Activated CD4-positive, alpha-beta memory T cell treated with anti-CD3 and anti-CD28 coated beads for 36 hours (primary cell): ENCODE measurements at regions not wholly inside any gene's neighbourhood (a gene's known extent, or its start where the extent isn't known, plus 50 kb on each side); places are given as distances from the start of the nearest gene placed in this dataset.

Experiments used
- CTCF ChIA-PET: fragments of 350-600 bp; sonication (Branson Sonifier 250); formaldehyde crosslinking; loops from one replicate; lab custom pipeline; 2021; ENCODE audit warnings: antibody characterized with exemption, inconsistent platforms; lab: Charles Lee
- POLR2A ChIA-PET: fragments of 350-600 bp; sonication (Branson Sonifier 250); formaldehyde crosslinking; loops from one replicate; lab custom pipeline; 2021; ENCODE audit warnings: antibody characterized with exemption; lab: Charles Lee
- DNase-seq: peaks from one replicate; pipeline ENCODE4 v3.0.0-alpha.2; 2020
- H3K27ac Mint-ChIP-seq: one replicate; pipeline ENCODE4 v1.8.0; 2021; ENCODE audit warnings: mixed read lengths
- H3K27me3 Mint-ChIP-seq: one replicate; pipeline ENCODE4 v1.8.0; 2021; ENCODE audit warnings: mixed read lengths
- H3K36me3 Mint-ChIP-seq: one replicate; pipeline ENCODE4 v1.8.0; 2021; ENCODE audit warnings: mixed read lengths
- H3K4me1 Mint-ChIP-seq: one replicate; pipeline ENCODE4 v1.8.0; 2021; ENCODE audit warnings: low read depth, mixed read lengths
- H3K4me3 Mint-ChIP-seq: one replicate; pipeline ENCODE4 v1.8.0; 2021; ENCODE audit warnings: mild to moderate bottlenecking, mixed read lengths
- H3K9me3 Mint-ChIP-seq: one replicate; pipeline ENCODE4 v1.8.0; 2021; ENCODE audit warnings: mixed read lengths
- intact Hi-C: fragments of 100-400 bp; cut with micrococcal nuclease; formaldehyde crosslinking; loops from one replicate; pipeline ENCODE4 v1.15.1; 2023

DNA sequence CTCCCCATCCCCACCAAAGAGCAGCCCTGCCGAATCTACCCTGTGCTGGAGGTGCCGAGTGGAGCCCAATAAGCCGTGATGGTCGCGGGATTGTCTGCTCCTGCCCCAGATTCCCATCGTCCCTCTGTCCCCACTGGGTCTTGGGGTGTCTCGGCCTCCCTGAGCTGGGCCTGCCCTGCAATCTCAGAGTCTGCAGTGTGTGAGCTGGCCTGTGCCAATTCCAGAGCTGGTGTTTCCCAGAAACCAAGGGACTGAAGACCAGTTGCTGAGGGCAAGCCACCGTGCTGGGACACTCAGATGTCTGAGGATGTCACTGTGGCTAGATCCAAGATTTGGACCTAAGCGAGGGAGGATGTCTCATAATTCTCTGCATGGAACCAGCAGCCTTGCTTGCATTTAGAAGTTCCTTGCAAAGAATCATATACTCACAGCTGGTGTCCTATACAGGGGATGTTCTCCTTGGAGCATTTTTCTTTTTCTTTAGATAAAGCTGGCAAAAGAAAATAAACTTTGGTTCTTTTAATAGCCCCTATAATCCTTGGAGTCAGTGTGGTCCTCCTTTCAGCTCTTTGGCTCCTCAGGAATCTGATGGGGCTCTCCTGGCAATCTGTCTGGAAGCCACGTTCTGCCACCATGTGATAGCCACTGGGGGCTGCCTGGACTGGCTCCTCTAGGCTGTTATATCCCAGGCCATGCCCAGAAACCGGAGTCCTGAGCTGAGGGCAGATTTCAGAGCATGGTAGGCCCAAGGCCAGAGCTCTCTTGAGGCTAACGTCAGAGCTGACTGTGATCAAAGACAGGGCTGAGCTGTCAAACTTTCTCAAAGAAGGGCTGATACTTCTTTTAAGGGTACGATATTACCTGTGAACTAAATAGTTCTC, 140.1 kb upstream of the HAAO start:
- Mint-ChIP-seq H3K27me3 (no peaks in the 10 kb centered on the region), H3K27ac (no peak overlapping the region), H3K36me3 (no peaks in the 10 kb centered on the region), H3K4me3 (no peak overlapping the region), H3K9me3 (no peaks in the 10 kb centered on the region), H3K4me1 (no peaks in the 10 kb centered on the region)
- CTCF ChIA-PET, result interaction anchor here (1.0 kb wide), 1 partner anchor 105 kb away, joined by 3 read pairs; no protein-coding TSS in a partner anchor
- POLR2A ChIA-PET, result no interaction called here
- intact Hi-C loops, result no loop called here
- no peak for DNase-seq

GRCh38 chr2:42931818-42932195, 139.4 kb upstream of the HAAO start:
- Mint-ChIP-seq H3K4me3 (no peak overlapping the region), H3K9me3 (no peaks in the 10 kb centered on the region), H3K36me3 (no peaks in the 10 kb centered on the region), H3K27ac (no peak overlapping the region), H3K4me1 (no peaks in the 10 kb centered on the region), H3K27me3 (no peaks in the 10 kb centered on the region)
- CTCF ChIA-PET, result no interaction called here
- intact Hi-C loops, result no loop called here
- no peak for DNase-seq
- POLR2A ChIA-PET, result no interaction called here

GRCh38 chr2:42931146-42931817, 138.9 kb upstream of the HAAO start:
- Mint-ChIP-seq H3K4me1 (no peaks in the 10 kb centered on the region), H3K36me3 (no peaks in the 10 kb centered on the region), H3K4me3 (no peak overlapping the region), H3K27ac (no peak overlapping the region), H3K9me3 (no peaks in the 10 kb centered on the region), H3K27me3 (no peaks in the 10 kb centered on the region)
- intact Hi-C loops, result no loop called here
- DNase-seq, result no peak
- CTCF ChIA-PET, result no interaction called here
- POLR2A ChIA-PET, result no interaction called here

DNA sequence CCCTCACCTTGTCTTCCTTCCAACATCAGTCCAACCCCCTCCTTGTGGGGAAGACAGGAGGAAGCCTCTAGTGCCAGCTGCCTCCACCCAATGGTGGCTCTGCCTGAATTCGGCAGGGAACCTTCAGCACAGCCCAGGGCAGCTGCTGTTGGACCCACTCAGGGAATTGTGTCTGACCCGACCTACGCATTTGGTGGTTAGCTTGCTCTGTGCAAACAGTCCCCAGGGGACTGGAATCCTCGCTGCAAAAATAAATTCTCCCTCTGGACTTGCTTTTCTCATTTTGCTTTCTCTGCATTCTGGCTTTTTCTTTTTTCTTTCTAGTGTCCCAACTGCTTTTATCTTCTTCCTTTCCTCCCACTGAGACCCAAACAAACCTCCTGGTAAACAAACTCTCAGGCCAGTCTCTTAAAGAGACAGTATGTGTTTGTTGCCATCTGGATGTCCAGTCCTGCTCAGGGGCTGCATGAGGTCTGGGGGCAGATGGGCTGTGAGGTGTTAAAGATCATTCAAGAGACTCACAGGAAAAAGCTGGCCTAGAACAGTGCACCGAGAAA, 137.7 kb upstream of the HAAO start:
- H3K36me3 Mint-ChIP-seq, result no peaks in the 10 kb centered on the region
- DNase-seq, result no peak
- no peaks in the 10 kb centered on the region for H3K27me3 Mint-ChIP-seq
- POLR2A ChIA-PET, result no interaction called here
- no peak overlapping the region for H3K27ac Mint-ChIP-seq
- CTCF ChIA-PET, result interaction anchor here (0.9 to 1.7 kb wide), 2 partner anchors 70 to 102 kb away, joined by 3 to 6 read pairs; no protein-coding TSS in a partner anchor
- no peak overlapping the region for H3K4me3 Mint-ChIP-seq
- intact Hi-C loops, result no loop called here
- H3K9me3 Mint-ChIP-seq, result no peaks in the 10 kb centered on the region
- H3K4me1 Mint-ChIP-seq, result no peaks in the 10 kb centered on the region

GRCh38 chr2:42929546-42930024, 137.2 kb upstream of the HAAO start:
- H3K36me3 Mint-ChIP-seq, result no peaks in the 10 kb centered on the region
- no peak overlapping the region for H3K4me3 Mint-ChIP-seq
- H3K4me1 Mint-ChIP-seq, result no peaks in the 10 kb centered on the region
- intact Hi-C loops, result loop anchor here (10.0 kb wide), 1 partner anchor 65 kb away; no protein-coding TSS in a partner anchor
- DNase-seq, result no peak
- POLR2A ChIA-PET, result no interaction called here
- H3K27ac Mint-ChIP-seq, result no peak overlapping the region
- H3K27me3 Mint-ChIP-seq, result no peaks in the 10 kb centered on the region
- no peaks in the 10 kb centered on the region for H3K9me3 Mint-ChIP-seq
- CTCF ChIA-PET, result interaction anchor here (0.9 to 1.7 kb wide), 2 partner anchors 70 to 101 kb away, joined by 3 to 6 read pairs; no protein-coding TSS in a partner anchor

GRCh38 chr2:42928692-42929545, 136.5 kb upstream of the HAAO start:
- Mint-ChIP-seq H3K27me3 (no peaks in the 10 kb centered on the region), H3K4me1 (no peaks in the 10 kb centered on the region), H3K9me3 (no peaks in the 10 kb centered on the region), H3K36me3 (no peaks in the 10 kb centered on the region), H3K4me3 (no peak overlapping the region), H3K27ac (no peak overlapping the region)
- ChIA-PET POLR2A (no interaction called here), CTCF (interaction anchor here (0.9 to 1.7 kb wide), 2 partner anchors 69 to 101 kb away, joined by 3 to 6 read pairs; no protein-coding TSS in a partner anchor)
- intact Hi-C loops, result loop anchor here (10.0 kb wide), 1 partner anchor 64 kb away; no protein-coding TSS in a partner anchor
- DNase-seq, result no peak

DNA sequence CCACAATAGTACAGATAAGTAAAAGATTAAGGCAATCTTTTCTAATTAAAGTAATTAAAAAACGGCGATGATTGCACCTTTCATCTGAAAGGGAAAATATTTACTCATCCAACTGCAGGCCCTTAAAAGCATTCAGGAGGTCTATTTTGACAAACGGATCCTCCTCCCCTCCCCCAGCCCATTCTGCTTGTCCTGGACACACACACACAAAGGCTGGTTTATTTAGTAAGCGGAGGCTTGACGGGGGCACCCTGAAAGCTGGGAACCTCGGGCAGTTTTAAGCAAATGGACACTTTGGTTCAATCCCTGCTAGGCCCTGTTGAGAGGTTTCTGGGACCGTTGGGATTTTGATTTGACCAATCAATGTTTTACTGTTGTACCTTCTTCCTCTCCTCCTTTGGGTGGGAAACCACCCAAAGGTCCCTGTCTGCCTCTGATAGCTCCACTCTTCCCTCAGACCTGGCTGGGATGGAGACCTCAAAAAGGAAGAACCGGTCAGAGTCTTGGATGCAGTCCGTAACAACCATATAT, 135.8 kb upstream of the HAAO start:
- CTCF ChIA-PET, result no interaction called here
- no peaks in the 10 kb centered on the region for H3K36me3 Mint-ChIP-seq
- no peak overlapping the region for H3K27ac Mint-ChIP-seq
- POLR2A ChIA-PET, result no interaction called here
- H3K27me3 Mint-ChIP-seq, result no peaks in the 10 kb centered on the region
- DNase-seq, result no peak
- H3K9me3 Mint-ChIP-seq, result no peaks in the 10 kb centered on the region
- H3K4me3 Mint-ChIP-seq, result no peak overlapping the region
- H3K4me1 Mint-ChIP-seq, result no peaks in the 10 kb centered on the region
- intact Hi-C loops, result loop anchor here (10.0 kb wide), 1 partner anchor 63 kb away; no protein-coding TSS in a partner anchor

DNA sequence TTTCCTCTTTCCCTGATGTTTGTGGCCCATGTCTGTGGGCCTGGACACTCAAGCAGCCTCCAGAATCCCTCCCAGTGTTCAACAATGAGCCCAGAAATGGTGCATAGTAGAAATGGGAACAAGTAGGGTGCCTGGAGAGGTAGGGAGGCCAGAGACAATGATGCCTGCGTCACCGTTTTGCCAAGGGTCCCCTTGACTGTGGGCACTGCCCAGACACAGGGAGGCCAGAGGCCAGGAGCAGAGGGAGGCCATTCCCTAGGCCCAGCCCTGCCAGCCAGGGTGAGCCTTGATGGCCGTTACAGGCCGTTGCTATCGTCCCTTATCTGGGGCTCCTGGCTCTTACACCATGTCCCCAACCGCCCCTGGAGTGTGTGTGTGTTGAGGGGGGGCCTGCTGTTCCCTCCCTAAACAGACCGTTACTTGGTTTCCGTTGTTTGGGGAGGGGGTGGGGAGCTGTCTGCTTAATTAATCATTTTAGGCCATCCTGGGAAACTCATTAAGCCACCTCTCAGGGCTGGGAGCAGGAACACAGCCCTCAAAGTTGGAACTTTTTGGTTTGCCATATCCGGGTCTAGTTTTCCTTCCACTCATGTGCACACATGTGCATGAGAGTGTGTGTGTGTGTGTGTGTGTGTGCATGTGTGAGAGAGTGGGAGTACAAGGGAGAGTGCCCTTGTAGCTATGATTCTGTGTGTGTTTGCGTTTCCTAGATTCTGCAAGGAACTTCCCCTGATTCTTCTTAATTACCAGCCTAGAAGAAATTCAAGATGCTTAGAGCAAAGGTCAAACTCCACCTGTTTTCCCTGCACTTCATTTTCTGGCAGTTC, 135.2 kb upstream of the HAAO start:
- Mint-ChIP-seq H3K27ac (no peak overlapping the region), H3K36me3 (no peaks in the 10 kb centered on the region), H3K27me3 (no peaks in the 10 kb centered on the region), H3K4me1 (no peaks in the 10 kb centered on the region), H3K9me3 (no peaks in the 10 kb centered on the region), H3K4me3 (no peak overlapping the region)
- ChIA-PET CTCF (no interaction called here), POLR2A (no interaction called here)
- intact Hi-C loops, result loop anchor here (10.0 kb wide), 1 partner anchor 63 kb away; no protein-coding TSS in a partner anchor
- DNase-seq, result no peak

DNA sequence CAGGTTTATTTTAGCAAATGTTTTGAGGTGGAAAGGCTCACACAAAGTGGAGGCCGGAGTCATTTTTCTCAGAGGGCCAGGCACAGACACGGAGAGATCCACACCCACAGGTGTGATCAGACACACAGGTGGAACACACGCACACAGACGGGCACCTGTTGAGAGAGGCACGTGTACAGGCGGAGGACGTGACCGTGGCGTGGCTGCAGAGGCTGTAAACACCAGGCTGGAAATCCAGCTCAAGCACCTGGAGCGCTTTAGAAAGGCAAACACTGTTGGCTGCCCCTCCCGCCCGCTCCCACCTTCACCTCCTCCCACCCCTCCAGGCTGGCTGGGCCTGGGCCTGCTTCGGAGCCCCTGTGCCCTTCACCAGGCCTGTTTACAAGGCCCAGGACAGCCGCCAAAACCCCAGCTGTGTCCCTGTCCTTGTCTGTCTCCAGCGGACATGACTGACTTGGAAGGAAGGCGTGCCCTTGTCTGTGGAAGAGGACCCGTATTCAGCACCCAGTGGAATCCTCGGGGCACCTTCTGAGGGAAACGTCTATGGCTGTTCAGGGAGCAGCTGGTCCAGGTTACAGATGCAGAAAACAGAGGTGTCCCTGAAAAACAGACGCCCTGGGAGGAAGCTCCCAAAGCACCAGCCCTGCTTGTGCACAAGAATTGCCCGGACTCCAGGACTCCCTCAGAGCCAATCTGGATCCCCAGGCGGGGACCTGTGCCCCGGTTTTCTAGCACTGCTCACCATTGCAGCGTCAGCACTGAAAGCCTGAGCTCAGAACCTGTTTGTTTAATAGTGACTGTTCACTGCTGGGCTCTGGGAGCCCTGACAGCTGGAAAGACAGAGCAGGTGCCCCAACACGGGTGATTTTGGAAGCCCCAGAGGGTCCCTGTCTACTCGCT, 134.3 kb upstream of the HAAO start:
- DNase-seq, result no peak
- ChIA-PET POLR2A (no interaction called here), CTCF (no interaction called here)
- no peaks in the 10 kb centered on the region for H3K27me3 Mint-ChIP-seq
- H3K4me3 Mint-ChIP-seq, result no peak overlapping the region
- H3K4me1 Mint-ChIP-seq, result no peaks in the 10 kb centered on the region
- intact Hi-C loops, result loop anchor here (10.0 kb wide), 1 partner anchor 62 kb away; no protein-coding TSS in a partner anchor
- no peaks in the 10 kb centered on the region for H3K9me3 Mint-ChIP-seq
- H3K36me3 Mint-ChIP-seq, result no peaks in the 10 kb centered on the region
- H3K27ac Mint-ChIP-seq, result no peak overlapping the region
